KMS-11 (cell line): ENCODE measurements at regions not wholly inside any gene's neighbourhood (a gene's known extent, or its start where the extent isn't known, plus 50 kb on each side); places are given as distances from the start of the nearest gene placed in this dataset.

ENCODE experiments used
- H2AFZ ChIP-seq: fragments of 200-600 bp; sonication (generic); 2 replicates; pipeline ENCODE4 v1.6.1; 2016; ENCODE audit warnings: antibody characterized with exemption, mixed run types, low read depth
- H3K27ac ChIP-seq: fragments of 200-600 bp; sonication (generic); 2 replicates; pipeline ENCODE4 v1.6.1; 2016; ENCODE audit warnings: mild to moderate bottlenecking, mixed run types
- H3K27me3 ChIP-seq: fragments of 200-600 bp; sonication (generic); 2 replicates; pipeline ENCODE4 v1.6.1; 2017; ENCODE audit warnings: mild to moderate bottlenecking, low read depth, mixed run types, moderate library complexity; ENCODE audit not compliant: insufficient read depth
- H3K36me3 ChIP-seq: fragments of 200-600 bp; sonication (generic); 2 replicates; pipeline ENCODE4 v1.6.1; 2017; ENCODE audit warnings: mild to moderate bottlenecking, mixed run types; ENCODE audit not compliant: insufficient read depth
- H3K4me1 ChIP-seq: fragments of 200-600 bp; sonication (generic); 2 replicates; pipeline ENCODE4 v1.6.1; 2016; ENCODE audit warnings: mild to moderate bottlenecking, low read depth, mixed run types; ENCODE audit not compliant: poor library complexity, severe bottlenecking
- H3K4me2 ChIP-seq: fragments of 200-600 bp; sonication (generic); 2 replicates; pipeline ENCODE4 v1.7.0; 2016; ENCODE audit warnings: mild to moderate bottlenecking, mixed run types
- H3K4me3 ChIP-seq: fragments of 200-600 bp; sonication (generic); IDR thresholded peaks from 2 replicates; pipeline ENCODE4 v1.6.1; 2017; ENCODE audit warnings: low read depth, low read length, mixed read lengths; ENCODE audit not compliant: insufficient read depth
- H3K79me2 ChIP-seq: fragments of 200-600 bp; sonication (generic); 2 replicates; pipeline ENCODE4 v1.6.1; 2016; ENCODE audit warnings: low read depth, mixed run types; ENCODE audit not compliant: insufficient read depth
- H3K9ac ChIP-seq: fragments of 200-600 bp; sonication (generic); 2 replicates; pipeline ENCODE4 v1.6.1; 2016; ENCODE audit warnings: mild to moderate bottlenecking, mixed run types
- H4K20me1 ChIP-seq: fragments of 200-600 bp; sonication (generic); 2 replicates; pipeline ENCODE4 v1.6.1; 2016; ENCODE audit warnings: mild to moderate bottlenecking, mixed run types; ENCODE audit not compliant: insufficient read depth
- CTCF ChIP-seq: fragments of 200-600 bp; sonication (generic); conservative IDR thresholded peaks from 2 replicates; pipeline ENCODE4 v1.6.1; 2017; ENCODE audit warnings: low read depth, mild to moderate bottlenecking, antibody characterized with exemption, low read length, moderate library complexity, mixed read lengths

- H3K79me2 ChIP-seq: no peaks in the 10 kb centered on the region
- H3K36me3 ChIP-seq: no peaks in the 10 kb centered on the region
- no peak overlapping the region for H2AFZ ChIP-seq
- no peaks in the 10 kb centered on the region for H4K20me1 ChIP-seq
- no peaks in the 10 kb centered on the region for H3K27me3 ChIP-seq
- TF ChIP-seq CTCF: no peak
- H3K4me1 ChIP-seq: no peaks in the 10 kb centered on the region
- H3K4me2 ChIP-seq: no peak overlapping the region
- no peak overlapping the region for H3K9ac ChIP-seq
- H3K27ac ChIP-seq: no peak overlapping the region
- no peak overlapping the region for H3K4me3 ChIP-seq
Measured at GRCh38 chr4:176999935-177000543, 207.3 kb upstream of the VEGFC start.

- H3K79me2 ChIP-seq: no peaks in the 10 kb centered on the region
- no peak for TF ChIP-seq CTCF
- no peak overlapping the region for H3K4me2 ChIP-seq
- H2AFZ ChIP-seq: no peak overlapping the region
- H3K9ac ChIP-seq: no peak overlapping the region
- no peak overlapping the region for H3K4me3 ChIP-seq
- H3K36me3 ChIP-seq: no peaks in the 10 kb centered on the region
- no peaks in the 10 kb centered on the region for H3K4me1 ChIP-seq
- H3K27me3 ChIP-seq: no peaks in the 10 kb centered on the region
- no peaks in the 10 kb centered on the region for H4K20me1 ChIP-seq
- no peak overlapping the region for H3K27ac ChIP-seq
Measured at GRCh38 chr4:177001271-177002175, 208.8 kb upstream of the VEGFC start.

DNA sequence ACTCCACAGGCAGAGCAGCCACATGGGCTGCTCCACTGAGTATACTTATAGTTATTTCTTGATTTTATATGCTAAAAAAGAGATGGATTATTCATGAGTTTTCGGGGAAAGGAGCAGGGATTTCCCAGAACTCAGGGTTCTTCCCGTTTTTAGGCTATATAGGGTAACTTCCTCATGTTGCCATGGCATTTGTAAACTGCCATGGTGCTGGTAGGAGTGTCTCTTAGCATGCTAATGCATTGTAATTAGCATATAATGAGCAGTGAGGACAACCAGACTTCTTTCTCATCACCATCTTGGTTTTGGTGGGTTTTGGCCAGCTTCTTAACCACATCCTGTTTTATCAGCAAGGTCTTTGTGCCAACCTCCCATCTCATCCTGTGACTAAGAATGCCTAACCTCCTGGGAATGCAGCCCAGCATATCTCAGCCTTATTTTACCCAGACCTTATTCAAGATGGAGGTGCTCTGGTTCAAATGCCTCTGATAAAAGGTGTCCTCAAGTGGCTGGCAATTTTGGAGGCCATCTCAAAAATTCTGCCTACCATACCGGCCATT is 213.0 kb upstream of the VEGFC start:
- Histone ChIP-seq H3K4me2 (no peak overlapping the region), H3K4me3 (no peak overlapping the region), H3K27ac (no peak overlapping the region), H3K36me3 (no peaks in the 10 kb centered on the region), H3K79me2 (no peaks in the 10 kb centered on the region), H2AFZ (no peak overlapping the region), H4K20me1 (no peaks in the 10 kb centered on the region), H3K4me1 (no peaks in the 10 kb centered on the region), H3K9ac (no peak overlapping the region), H3K27me3 (no peaks in the 10 kb centered on the region)
- TF ChIP-seq CTCF: no peak

- Histone ChIP-seq H3K9ac (no peak overlapping the region), H3K4me2 (no peak overlapping the region)
- no peak for TF ChIP-seq CTCF
Measured at GRCh38 chr4:177006331-177006730, 213.6 kb upstream of the VEGFC start.

More at GRCh38 chr4:177006331-177006730, 213.6 kb upstream of the VEGFC start:
- no peaks in the 10 kb centered on the region for H3K36me3 ChIP-seq
- no peaks in the 10 kb centered on the region for H4K20me1 ChIP-seq
- H3K4me3 ChIP-seq: no peak overlapping the region
- no peak overlapping the region for H3K27ac ChIP-seq
- H2AFZ ChIP-seq: no peak overlapping the region
- H3K27me3 ChIP-seq: no peaks in the 10 kb centered on the region
- H3K79me2 ChIP-seq: no peaks in the 10 kb centered on the region
- no peaks in the 10 kb centered on the region for H3K4me1 ChIP-seq
